Loucy (cell line): ENCODE measurements at regions not wholly inside any gene's neighbourhood (a gene's known extent, or its start where the extent isn't known, plus 50 kb on each side); places are given as distances from the start of the nearest gene placed in this dataset.

Experiments
- H2AFZ ChIP-seq: fragments of 200-600 bp; sonication (generic); 2 replicates; pipeline ENCODE4 v1.6.0; 2016; ENCODE audit warnings: antibody characterized with exemption, mild to moderate bottlenecking, low read length, moderate library complexity
- H3F3A ChIP-seq: fragments of 200-600 bp; 2 replicates; pipeline ENCODE4 v1.6.0; 2016; ENCODE audit warnings: antibody characterized with exemption, low read depth, mild to moderate bottlenecking
- H3K27me3 ChIP-seq: fragments of 200-600 bp; sonication (generic); 2 replicates; pipeline ENCODE4 v1.6.1; 2014; ENCODE audit warnings: low read length, mild to moderate bottlenecking; ENCODE audit not compliant: insufficient read depth, poor library complexity, severe bottlenecking
- H3K36me3 ChIP-seq: fragments of 200-600 bp; sonication (generic); 2 replicates; pipeline ENCODE4 v1.6.1; 2016; ENCODE audit warnings: low read length; ENCODE audit not compliant: insufficient read depth
- H3K4me1 ChIP-seq: fragments of 200-600 bp; sonication (generic); 2 replicates; pipeline ENCODE4 v1.5.1; 2014; ENCODE audit warnings: low read length, mild to moderate bottlenecking; ENCODE audit not compliant: insufficient read depth, poor library complexity, severe bottlenecking
- H3K4me2 ChIP-seq: fragments of 200-600 bp; sonication (generic); 2 replicates; pipeline ENCODE4 v1.6.0; 2014; ENCODE audit warnings: antibody characterized with exemption, low read length, low read depth, mild to moderate bottlenecking; ENCODE audit not compliant: poor library complexity, severe bottlenecking
- H3K4me3 ChIP-seq: fragments of 200-600 bp; sonication (generic); 2 replicates; pipeline ENCODE4 v1.5.1; 2014; ENCODE audit warnings: low read length, mild to moderate bottlenecking, mixed read lengths; ENCODE audit not compliant: poor library complexity, severe bottlenecking
- H3K79me2 ChIP-seq: fragments of 200-600 bp; sonication (generic); 2 replicates; pipeline ENCODE4 v1.6.1; 2014; ENCODE audit warnings: low read length; ENCODE audit not compliant: insufficient read depth
- H3K9ac ChIP-seq: fragments of 200-600 bp; sonication (generic); 2 replicates; pipeline ENCODE4 v1.6.0; 2014; ENCODE audit warnings: mild to moderate bottlenecking, low read depth, low read length, moderate library complexity; ENCODE audit not compliant: poor library complexity, severe bottlenecking
- H3K9me2 ChIP-seq: fragments of 200-600 bp; sonication (generic); replicated peaks from 2 replicates; pipeline ENCODE4 v1.6.1; 2016; ENCODE audit warnings: low read depth, low read length, mixed read lengths
- H3K9me3 ChIP-seq: fragments of 200-600 bp; sonication (generic); 2 replicates; pipeline ENCODE4 v1.6.1; 2014; ENCODE audit warnings: mild to moderate bottlenecking, antibody characterized with exemption, low read length, low read depth; ENCODE audit not compliant: insufficient read depth
- H4K20me1 ChIP-seq: fragments of 200-600 bp; sonication (generic); 2 replicates; pipeline ENCODE4 v1.6.0; 2014; ENCODE audit warnings: antibody characterized with exemption, low read length, mild to moderate bottlenecking; ENCODE audit not compliant: insufficient read depth, poor library complexity, severe bottlenecking
- CTCF ChIP-seq: fragments of 200-600 bp; sonication (generic); conservative IDR thresholded peaks from 2 replicates; pipeline ENCODE4 v1.5.1; 2014; ENCODE audit warnings: mild to moderate bottlenecking, antibody characterized with exemption, low read length
- EZH2phosphoT487 ChIP-seq: fragments of 200-600 bp; IDR thresholded peaks from 2 replicates; pipeline ENCODE4 v1.6.1; 2018; ENCODE audit warnings: antibody characterized with exemption, mild to moderate bottlenecking, moderate library complexity, borderline replicate concordance

- TF ChIP-seq CTCF = no peak
- TF ChIP-seq EZH2phosphoT487 = no peak
- no peak overlapping the region for H3K4me2 ChIP-seq
- H3K27me3 ChIP-seq = no peaks in the 10 kb centered on the region
- H3K4me3 ChIP-seq = no peak overlapping the region
- H3K79me2 ChIP-seq = no peaks in the 10 kb centered on the region
- H3K9me2 ChIP-seq = no peaks in the 10 kb centered on the region
- no peaks in the 10 kb centered on the region for H3F3A ChIP-seq
- H3K4me1 ChIP-seq = no peaks in the 10 kb centered on the region
- H3K9me3 ChIP-seq = peaks cover 7% of the 10 kb centered on the region; the same call in 1 of the 2 replicates
- no peaks in the 10 kb centered on the region for H4K20me1 ChIP-seq
- H3K9ac ChIP-seq = no peak overlapping the region
- H3K36me3 ChIP-seq = no peaks in the 10 kb centered on the region
- no peak overlapping the region for H2AFZ ChIP-seq
Observed at GRCh38 chr11:70699294-70700221, 301.2 kb downstream of the CTTN start.

GRCh38 chr11:70700453-70700852 is 302.1 kb downstream of the CTTN start:
- Histone ChIP-seq H3K36me3 (no peaks in the 10 kb centered on the region), H3F3A (no peaks in the 10 kb centered on the region), H3K4me1 (no peaks in the 10 kb centered on the region), H4K20me1 (no peaks in the 10 kb centered on the region), H3K4me2 (no peak overlapping the region), H3K9me2 (no peaks in the 10 kb centered on the region), H3K79me2 (no peaks in the 10 kb centered on the region), H3K9ac (no peak overlapping the region), H2AFZ (no peak overlapping the region), H3K9me3 (peaks cover 7% of the 10 kb centered on the region; the same call in 1 of the 2 replicates), H3K27me3 (no peaks in the 10 kb centered on the region), H3K4me3 (no peak overlapping the region)
- TF ChIP-seq EZH2phosphoT487 (no peak), CTCF (no peak)

GRCh38 chr11:70700871-70701270 is 302.5 kb downstream of the CTTN start:
- Histone ChIP-seq H3K4me2 (no peak overlapping the region), H3K9ac (no peak overlapping the region), H2AFZ (no peak overlapping the region), H3K9me3 (peaks cover 4% of the 10 kb centered on the region; the same call in 1 of the 2 replicates), H3K9me2 (no peaks in the 10 kb centered on the region), H3K4me1 (no peaks in the 10 kb centered on the region), H3K4me3 (no peak overlapping the region), H3K27me3 (no peaks in the 10 kb centered on the region), H4K20me1 (no peaks in the 10 kb centered on the region), H3F3A (no peaks in the 10 kb centered on the region), H3K36me3 (no peaks in the 10 kb centered on the region), H3K79me2 (no peaks in the 10 kb centered on the region)
- no peak for TF ChIP-seq CTCF
- TF ChIP-seq EZH2phosphoT487 = no peak
